ENCODE measurements at regions not wholly inside any gene's neighbourhood (a gene's known extent, or its start where the extent isn't known, plus 50 kb on each side); places are given as distances from the start of the nearest gene placed in this dataset.

- ChIA-PET RAD21 (ENCODE audit: low non-redundant PET in 1 of 2, low total read pairs in 2 of 2, uncharacterized antibody in 2 of 2, unreplicated experiment in 2 of 2) (no interaction called here), POLR2A (interaction anchor here (0.6 kb wide), 1 partner anchor 38 kb away, joined by 3 read pairs; no protein-coding TSS in a partner anchor), CTCF (no interaction called here)
- no peaks in the 10 kb centered on the region for H3K27me3 ChIP-seq (ENCODE audit: insufficient read depth, low read length)
- H3K4me1 ChIP-seq (ENCODE audit: control insufficient read depth in 1 of 2, insufficient read depth in 2 of 2, low read length in 2 of 2): peaks cover 0 to 5% of the 10 kb centered on the region in 2 experiments; a peak in 1 of 4 replicates
- ATAC-seq (no peak), DNase-seq (ENCODE audit: low read depth, low spot score) (no peak)
- TF ChIP-seq ZBTB33 (IDR thresholded peaks at IDR 0.05; ENCODE audit: extremely low read depth, insufficient replicate concordance, low read length) (no peak), JUND (IDR thresholded peaks at IDR 0.05) (no peak), SIN3A (IDR thresholded peaks at IDR 0.05; ENCODE audit: low read depth) (no peak), SRF (IDR thresholded peaks at IDR 0.05; ENCODE audit: low read depth) (no peak), TCF7L2 (IDR thresholded peaks at IDR 0.05; ENCODE audit: borderline replicate concordance, extremely low read depth, insufficient read depth, insufficient read length) (no peak), ZFX (IDR thresholded peaks at IDR 0.05) (no peak), EZH2phosphoT487 (IDR thresholded peaks at IDR 0.05; ENCODE audit: borderline replicate concordance) (no peak), ELF1 (IDR thresholded peaks at IDR 0.05; ENCODE audit: borderline replicate concordance, low read depth) (no peak)
- TF ChIP-seq, protein P1, sequence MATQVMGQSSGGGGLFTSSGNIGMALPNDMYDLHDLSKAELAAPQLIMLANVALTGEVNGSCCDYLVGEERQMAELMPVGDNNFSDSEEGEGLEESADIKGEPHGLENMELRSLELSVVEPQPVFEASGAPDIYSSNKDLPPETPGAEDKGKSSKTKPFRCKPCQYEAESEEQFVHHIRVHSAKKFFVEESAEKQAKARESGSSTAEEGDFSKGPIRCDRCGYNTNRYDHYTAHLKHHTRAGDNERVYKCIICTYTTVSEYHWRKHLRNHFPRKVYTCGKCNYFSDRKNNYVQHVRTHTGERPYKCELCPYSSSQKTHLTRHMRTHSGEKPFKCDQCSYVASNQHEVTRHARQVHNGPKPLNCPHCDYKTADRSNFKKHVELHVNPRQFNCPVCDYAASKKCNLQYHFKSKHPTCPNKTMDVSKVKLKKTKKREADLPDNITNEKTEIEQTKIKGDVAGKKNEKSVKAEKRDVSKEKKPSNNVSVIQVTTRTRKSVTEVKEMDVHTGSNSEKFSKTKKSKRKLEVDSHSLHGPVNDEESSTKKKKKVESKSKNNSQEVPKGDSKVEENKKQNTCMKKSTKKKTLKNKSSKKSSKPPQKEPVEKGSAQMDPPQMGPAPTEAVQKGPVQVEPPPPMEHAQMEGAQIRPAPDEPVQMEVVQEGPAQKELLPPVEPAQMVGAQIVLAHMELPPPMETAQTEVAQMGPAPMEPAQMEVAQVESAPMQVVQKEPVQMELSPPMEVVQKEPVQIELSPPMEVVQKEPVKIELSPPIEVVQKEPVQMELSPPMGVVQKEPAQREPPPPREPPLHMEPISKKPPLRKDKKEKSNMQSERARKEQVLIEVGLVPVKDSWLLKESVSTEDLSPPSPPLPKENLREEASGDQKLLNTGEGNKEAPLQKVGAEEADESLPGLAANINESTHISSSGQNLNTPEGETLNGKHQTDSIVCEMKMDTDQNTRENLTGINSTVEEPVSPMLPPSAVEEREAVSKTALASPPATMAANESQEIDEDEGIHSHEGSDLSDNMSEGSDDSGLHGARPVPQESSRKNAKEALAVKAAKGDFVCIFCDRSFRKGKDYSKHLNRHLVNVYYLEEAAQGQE (IDR thresholded peaks at IDR 0.05; ENCODE audit: low read depth): no peak
- H3K9me2 ChIP-seq (ENCODE audit: insufficient read depth): no peaks in the 10 kb centered on the region
- H2AFZ ChIP-seq (ENCODE audit: low read depth, low read length, poor library complexity, severe bottlenecking): no peak overlapping the region
- H3K9me3 ChIP-seq (ENCODE audit: control insufficient read depth in 1 of 2, insufficient read depth in 1 of 2, low read depth in 1 of 2, low read length in 2 of 2): 0 out of 4 replicates have a peak, but pooled peaks cover 0 to 3% of the 10 kb centered on the region in 2 experiments
- no peak overlapping the region for H3K4me3 ChIP-seq (replicated peaks in 1 of 2; ENCODE audit: low read depth in 1 of 2, low read length in 2 of 2)
- H3K9ac ChIP-seq (ENCODE audit: low read length): no peak overlapping the region
- H3K27ac ChIP-seq (ENCODE audit: low read depth, low read length): no peak overlapping the region
- H3K36me3 ChIP-seq (ENCODE audit: control insufficient read depth in 1 of 2, insufficient read depth in 2 of 2, low read length in 2 of 2): no peaks in the 10 kb centered on the region
- H3K4me2 ChIP-seq (ENCODE audit: low read length): no peak overlapping the region
- intact Hi-C loops (cut with micrococcal nuclease): no loop called here
- H4K20me1 ChIP-seq (ENCODE audit: insufficient read depth): no peaks in the 10 kb centered on the region
- BruUV-seq (replicated peaks): no TSS peak
- no peaks in the 10 kb centered on the region for H3K79me2 ChIP-seq (ENCODE audit: insufficient read depth, low read length)
Measured at GRCh38 chr6:14966096-14966905, 279.6 kb upstream of the JARID2 start.

Data from HCT116 (cell line).